ENCODE measurements at regions not wholly inside any gene's neighbourhood (a gene's known extent, or its start where the extent isn't known, plus 50 kb on each side); places are given as distances from the start of the nearest gene placed in this dataset.

DNA sequence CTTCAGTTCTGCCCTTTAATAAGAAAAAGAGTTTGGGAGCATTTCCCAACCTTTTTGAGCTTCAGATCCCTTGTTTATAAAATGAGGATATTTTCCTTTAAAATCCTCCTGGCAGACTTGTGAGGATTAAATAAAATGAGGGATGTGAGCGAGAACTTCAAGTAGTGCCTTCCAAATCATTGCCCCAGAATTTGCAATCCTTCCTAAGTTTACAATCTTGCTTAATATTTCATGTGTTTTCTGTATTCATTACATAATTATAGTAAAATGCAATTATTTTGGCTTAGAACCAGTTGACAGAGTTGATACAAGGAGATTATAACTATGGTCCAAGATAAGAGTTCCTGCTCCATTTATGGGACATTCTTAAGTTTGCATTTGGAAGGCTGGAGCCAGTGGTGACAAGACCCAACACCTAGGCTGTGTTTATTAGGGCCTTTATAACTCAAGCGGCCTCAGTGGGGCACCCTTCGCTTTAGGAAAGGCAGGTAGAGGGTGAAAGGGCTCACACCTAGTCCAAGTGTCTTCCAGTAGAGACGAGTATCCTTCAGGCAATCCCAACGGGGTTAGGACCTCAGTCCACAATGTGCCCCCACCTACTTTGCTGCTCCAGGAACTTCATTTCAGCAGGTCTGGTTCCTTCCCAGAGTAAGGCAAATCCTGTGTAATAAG is 317.5 kb downstream of the WDR11 start:
- Histone ChIP-seq H4K20me1 (ENCODE audit: insufficient read depth) (no peaks in the 10 kb centered on the region), H3K27ac (ENCODE audit: low read length) (no peak overlapping the region), H3K4me2 (ENCODE audit: low read length) (no peak overlapping the region), H3K9me2 (ENCODE audit: insufficient read depth, low read length) (no peaks in the 10 kb centered on the region), H3K36me3 (ENCODE audit: insufficient read depth, low read length) (no peaks in the 10 kb centered on the region), H3K9me3 (ENCODE audit: low read length) (no peaks in the 10 kb centered on the region), H3K9ac (ENCODE audit: low read length) (no peak overlapping the region), H3F3A (ENCODE audit: insufficient read depth, low read length, poor library complexity, severe bottlenecking) (no peaks in the 10 kb centered on the region), H2AFZ (ENCODE audit: low read depth, low read length) (no peak overlapping the region), H3K4me3 (ENCODE audit: low read length) (no peak overlapping the region), H3K27me3 (ENCODE audit: insufficient read depth, low read depth, low read length) (no peaks in the 10 kb centered on the region), H3K79me2 (replicated peaks; ENCODE audit: insufficient read depth, low read length) (no peaks in the 10 kb centered on the region)
- TF ChIP-seq, protein P1, sequence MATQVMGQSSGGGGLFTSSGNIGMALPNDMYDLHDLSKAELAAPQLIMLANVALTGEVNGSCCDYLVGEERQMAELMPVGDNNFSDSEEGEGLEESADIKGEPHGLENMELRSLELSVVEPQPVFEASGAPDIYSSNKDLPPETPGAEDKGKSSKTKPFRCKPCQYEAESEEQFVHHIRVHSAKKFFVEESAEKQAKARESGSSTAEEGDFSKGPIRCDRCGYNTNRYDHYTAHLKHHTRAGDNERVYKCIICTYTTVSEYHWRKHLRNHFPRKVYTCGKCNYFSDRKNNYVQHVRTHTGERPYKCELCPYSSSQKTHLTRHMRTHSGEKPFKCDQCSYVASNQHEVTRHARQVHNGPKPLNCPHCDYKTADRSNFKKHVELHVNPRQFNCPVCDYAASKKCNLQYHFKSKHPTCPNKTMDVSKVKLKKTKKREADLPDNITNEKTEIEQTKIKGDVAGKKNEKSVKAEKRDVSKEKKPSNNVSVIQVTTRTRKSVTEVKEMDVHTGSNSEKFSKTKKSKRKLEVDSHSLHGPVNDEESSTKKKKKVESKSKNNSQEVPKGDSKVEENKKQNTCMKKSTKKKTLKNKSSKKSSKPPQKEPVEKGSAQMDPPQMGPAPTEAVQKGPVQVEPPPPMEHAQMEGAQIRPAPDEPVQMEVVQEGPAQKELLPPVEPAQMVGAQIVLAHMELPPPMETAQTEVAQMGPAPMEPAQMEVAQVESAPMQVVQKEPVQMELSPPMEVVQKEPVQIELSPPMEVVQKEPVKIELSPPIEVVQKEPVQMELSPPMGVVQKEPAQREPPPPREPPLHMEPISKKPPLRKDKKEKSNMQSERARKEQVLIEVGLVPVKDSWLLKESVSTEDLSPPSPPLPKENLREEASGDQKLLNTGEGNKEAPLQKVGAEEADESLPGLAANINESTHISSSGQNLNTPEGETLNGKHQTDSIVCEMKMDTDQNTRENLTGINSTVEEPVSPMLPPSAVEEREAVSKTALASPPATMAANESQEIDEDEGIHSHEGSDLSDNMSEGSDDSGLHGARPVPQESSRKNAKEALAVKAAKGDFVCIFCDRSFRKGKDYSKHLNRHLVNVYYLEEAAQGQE (IDR thresholded peaks at IDR 0.05; ENCODE audit: borderline replicate concordance): no peak
- TF ChIP-seq EZH2 (IDR thresholded peaks at IDR 0.05; ENCODE audit: borderline replicate concordance, insufficient read depth, low read length, poor library complexity, severe bottlenecking): no peak
- TF ChIP-seq SMC3 (conservative IDR thresholded peaks at IDR 0.05; ENCODE audit: poor library complexity): no peak

DNA sequence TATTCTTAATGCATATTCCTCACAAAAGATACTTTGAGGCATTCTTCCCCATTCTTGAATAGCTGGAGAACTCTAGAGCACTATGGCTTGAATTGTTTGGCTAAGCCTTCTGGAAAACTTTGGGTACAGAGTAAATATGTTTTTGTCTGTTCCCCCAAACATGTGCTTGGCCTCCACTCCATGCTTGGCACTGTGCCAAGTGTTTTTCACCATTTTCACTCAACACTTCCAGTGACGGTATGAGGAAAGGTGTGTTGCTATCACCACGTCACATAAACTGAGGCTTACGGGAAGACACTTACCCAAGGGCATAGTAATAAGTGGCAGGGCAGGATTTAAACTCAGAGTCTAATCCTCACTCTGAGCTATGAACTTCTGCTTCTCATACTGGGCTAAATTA is 318.2 kb downstream of the WDR11 start:
- no peaks in the 10 kb centered on the region for H4K20me1 ChIP-seq (ENCODE audit: insufficient read depth)
- H3K27me3 ChIP-seq (ENCODE audit: insufficient read depth, low read depth, low read length): no peaks in the 10 kb centered on the region
- no peak overlapping the region for H2AFZ ChIP-seq (ENCODE audit: low read depth, low read length)
- no peak overlapping the region for H3K27ac ChIP-seq (ENCODE audit: low read length)
- H3F3A ChIP-seq (ENCODE audit: insufficient read depth, low read length, poor library complexity, severe bottlenecking): no peaks in the 10 kb centered on the region
- H3K4me3 ChIP-seq (ENCODE audit: low read length): no peak overlapping the region
- no peaks in the 10 kb centered on the region for H3K36me3 ChIP-seq (ENCODE audit: insufficient read depth, low read length)
- H3K9me2 ChIP-seq (ENCODE audit: insufficient read depth, low read length): no peaks in the 10 kb centered on the region
- H3K4me2 ChIP-seq (ENCODE audit: low read length): no peak overlapping the region
- no peaks in the 10 kb centered on the region for H3K9me3 ChIP-seq (ENCODE audit: low read length)
- no peak overlapping the region for H3K9ac ChIP-seq (ENCODE audit: low read length)
- no peaks in the 10 kb centered on the region for H3K79me2 ChIP-seq (replicated peaks; ENCODE audit: insufficient read depth, low read length)
- TF ChIP-seq SMC3 (conservative IDR thresholded peaks at IDR 0.05; ENCODE audit: poor library complexity) (no peak), EZH2 (IDR thresholded peaks at IDR 0.05; ENCODE audit: borderline replicate concordance, insufficient read depth, low read length, poor library complexity, severe bottlenecking) (no peak), POLR2AphosphoS5 (IDR thresholded peaks at IDR 0.05) (no peak), MXI1 (conservative IDR thresholded peaks at IDR 0.05; ENCODE audit: poor library complexity, severe bottlenecking) (no peak), RAD21 (conservative IDR thresholded peaks at IDR 0.05) (no peak), EP300 (conservative IDR thresholded peaks at IDR 0.05; ENCODE audit: poor library complexity, severe bottlenecking) (no peak), TAF1 (IDR thresholded peaks at IDR 0.05; ENCODE audit: low read depth) (no peak)
- TF ChIP-seq, protein P2, sequence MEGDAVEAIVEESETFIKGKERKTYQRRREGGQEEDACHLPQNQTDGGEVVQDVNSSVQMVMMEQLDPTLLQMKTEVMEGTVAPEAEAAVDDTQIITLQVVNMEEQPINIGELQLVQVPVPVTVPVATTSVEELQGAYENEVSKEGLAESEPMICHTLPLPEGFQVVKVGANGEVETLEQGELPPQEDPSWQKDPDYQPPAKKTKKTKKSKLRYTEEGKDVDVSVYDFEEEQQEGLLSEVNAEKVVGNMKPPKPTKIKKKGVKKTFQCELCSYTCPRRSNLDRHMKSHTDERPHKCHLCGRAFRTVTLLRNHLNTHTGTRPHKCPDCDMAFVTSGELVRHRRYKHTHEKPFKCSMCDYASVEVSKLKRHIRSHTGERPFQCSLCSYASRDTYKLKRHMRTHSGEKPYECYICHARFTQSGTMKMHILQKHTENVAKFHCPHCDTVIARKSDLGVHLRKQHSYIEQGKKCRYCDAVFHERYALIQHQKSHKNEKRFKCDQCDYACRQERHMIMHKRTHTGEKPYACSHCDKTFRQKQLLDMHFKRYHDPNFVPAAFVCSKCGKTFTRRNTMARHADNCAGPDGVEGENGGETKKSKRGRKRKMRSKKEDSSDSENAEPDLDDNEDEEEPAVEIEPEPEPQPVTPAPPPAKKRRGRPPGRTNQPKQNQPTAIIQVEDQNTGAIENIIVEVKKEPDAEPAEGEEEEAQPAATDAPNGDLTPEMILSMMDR (IDR thresholded peaks at IDR 0.05; ENCODE audit: poor library complexity, severe bottlenecking): no peak
- TF ChIP-seq, protein P1 (IDR thresholded peaks at IDR 0.05; ENCODE audit: borderline replicate concordance): no peak
